ENCODE measurements at regions not wholly inside any gene's neighbourhood (a gene's known extent, or its start where the extent isn't known, plus 50 kb on each side); places are given as distances from the start of the nearest gene placed in this dataset.

GRCh38 chr4:19523964-19524363 is 727.7 kb upstream of the SLIT2 start:
- no peak for TF ChIP-seq CTCF (IDR thresholded peaks at IDR 0.05 in 8 of 11, conservative IDR thresholded peaks at IDR 0.05 in 3 of 11)
- TF ChIP-seq POLR2AphosphoS5 (IDR thresholded peaks at IDR 0.05) = no peak
